ENCODE measurements at regions not wholly inside any gene's neighbourhood (a gene's known extent, or its start where the extent isn't known, plus 50 kb on each side); places are given as distances from the start of the nearest gene placed in this dataset.

DNA sequence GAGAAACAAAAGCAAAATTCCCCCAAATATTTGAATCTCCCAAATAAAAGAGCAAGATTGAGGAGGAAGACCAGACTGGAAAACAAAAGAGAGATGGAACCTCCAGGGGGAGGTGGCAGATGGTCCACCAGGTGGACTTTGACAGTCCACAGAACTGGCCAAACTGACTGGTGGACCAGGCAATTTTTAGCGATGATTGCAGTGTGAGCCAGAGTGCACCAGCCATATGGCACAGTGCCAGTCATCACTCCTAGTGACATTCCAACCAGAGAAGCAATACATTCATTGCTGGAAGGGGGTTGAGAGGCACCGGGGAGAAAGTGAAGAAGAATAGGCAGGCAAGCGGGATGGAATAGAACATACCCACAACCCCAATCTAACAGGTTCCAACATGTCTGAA is 182.9 kb downstream of the EXOC5 start:
- 97% methylated on average over 1 of the region's 3 CpGs for WGBS
- H3K9ac ChIP-seq (ENCODE audit: low read depth, low read length), result no peak overlapping the region
- no peak overlapping the region for H3K4me3 ChIP-seq (ENCODE audit: low read length)
- peaks cover 13% of the 10 kb centered on the region for H3K4me1 ChIP-seq (ENCODE audit: insufficient read depth, low read length)
- no peaks in the 10 kb centered on the region for H3K36me3 ChIP-seq (ENCODE audit: insufficient read depth, low read length)
- H3K27ac ChIP-seq (ENCODE audit: low read depth, low read length), result no peak overlapping the region
- H3K9me3 ChIP-seq (ENCODE audit: insufficient read depth, low read depth, low read length), result no peaks in the 10 kb centered on the region
- no peaks in the 10 kb centered on the region for H3K27me3 ChIP-seq (ENCODE audit: insufficient read depth, low read length)

DNA sequence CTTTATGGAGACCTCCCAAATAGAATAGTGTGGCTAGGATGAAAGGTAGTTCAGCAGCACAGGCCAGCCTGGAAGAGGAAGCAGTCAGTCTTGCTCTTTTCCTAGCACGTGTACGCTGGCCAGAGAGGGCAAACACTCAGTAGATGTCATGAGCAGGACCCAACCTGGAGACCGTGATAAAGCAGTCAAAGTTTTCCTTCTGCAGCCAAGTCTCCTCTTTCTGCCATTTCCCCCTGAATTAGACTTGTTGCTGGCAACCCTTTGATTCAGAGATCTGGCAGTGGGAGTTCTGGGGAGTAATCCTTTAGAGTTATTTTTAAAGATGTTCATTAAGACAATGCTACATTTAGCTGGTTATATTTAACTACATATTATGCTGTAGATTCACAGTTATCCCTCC is 183.7 kb downstream of the EXOC5 start:
- H3K9me3 ChIP-seq (ENCODE audit: insufficient read depth, low read depth, low read length), result no peaks in the 10 kb centered on the region
- H3K27me3 ChIP-seq (ENCODE audit: insufficient read depth, low read length), result no peaks in the 10 kb centered on the region
- no peak overlapping the region for H3K27ac ChIP-seq (ENCODE audit: low read depth, low read length)
- H3K4me1 ChIP-seq (ENCODE audit: insufficient read depth, low read length), result peaks cover 21% of the 10 kb centered on the region
- 91% methylated on average over 3 of the region's 3 CpGs for WGBS
- no peaks in the 10 kb centered on the region for H3K36me3 ChIP-seq (ENCODE audit: insufficient read depth, low read length)
- no peak overlapping the region for H3K9ac ChIP-seq (ENCODE audit: low read depth, low read length)
- H3K4me3 ChIP-seq (ENCODE audit: low read length), result no peak overlapping the region

DNA sequence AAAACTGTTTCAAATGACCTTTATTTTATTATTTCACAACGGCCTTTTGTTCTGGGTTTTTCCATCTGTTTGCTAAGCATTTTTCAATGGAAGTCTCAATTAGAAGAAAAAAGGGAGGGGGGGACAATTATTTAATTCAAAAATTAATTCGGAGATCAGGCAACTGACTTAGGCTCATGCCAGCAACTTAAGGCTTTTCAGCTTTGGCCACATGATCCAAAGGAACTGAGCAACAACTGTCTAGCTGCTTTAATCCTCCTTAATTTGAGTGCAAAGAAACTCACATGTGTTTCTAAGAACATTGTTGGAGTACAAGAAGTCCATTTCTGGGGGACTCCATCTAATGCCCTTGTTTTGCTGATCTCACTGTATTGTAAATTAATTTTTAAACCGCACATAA is 188.0 kb downstream of the EXOC5 start:
- H3K27me3 ChIP-seq (ENCODE audit: insufficient read depth, low read length), result no peaks in the 10 kb centered on the region
- H3K9ac ChIP-seq (ENCODE audit: low read depth, low read length), result peak overlapping the region; percentile 7; the same call in 1 of the 2 replicates
- no peak overlapping the region for H3K27ac ChIP-seq (ENCODE audit: low read depth, low read length)
- no peak overlapping the region for H3K4me3 ChIP-seq (ENCODE audit: low read length)
- no peaks in the 10 kb centered on the region for H3K9me3 ChIP-seq (ENCODE audit: insufficient read depth, low read depth, low read length)
- no peaks in the 10 kb centered on the region for H3K36me3 ChIP-seq (ENCODE audit: insufficient read depth, low read length)
- peaks cover 17% of the 10 kb centered on the region for H3K4me1 ChIP-seq (ENCODE audit: insufficient read depth, low read length)
- 86% methylated on average over 3 of the region's 3 CpGs for WGBS

DNA sequence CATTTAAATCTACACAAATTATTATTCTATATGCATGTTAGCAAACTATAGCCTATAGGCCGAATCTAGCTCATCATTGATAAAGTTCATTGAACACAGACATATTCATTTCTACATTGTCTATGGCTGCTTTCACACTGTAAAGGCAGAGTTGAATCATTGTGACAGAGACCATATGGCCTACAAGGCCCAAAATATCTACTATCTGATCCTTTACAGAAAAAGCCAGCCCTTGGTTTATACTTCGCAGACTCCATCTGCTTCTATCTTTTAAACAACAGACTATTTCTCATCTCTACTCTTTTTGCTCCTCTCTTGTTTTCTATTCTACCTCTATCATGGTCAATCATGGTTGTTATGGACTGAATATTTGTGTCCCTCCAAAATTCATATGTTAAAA is 190.7 kb downstream of the EXOC5 start:
- H3K27ac ChIP-seq (ENCODE audit: low read depth, low read length), result no peak overlapping the region
- H3K4me1 ChIP-seq (ENCODE audit: insufficient read depth, low read length), result peaks cover 17% of the 10 kb centered on the region
- H3K27me3 ChIP-seq (ENCODE audit: insufficient read depth, low read length), result no peaks in the 10 kb centered on the region
- no peaks in the 10 kb centered on the region for H3K9me3 ChIP-seq (ENCODE audit: insufficient read depth, low read depth, low read length)
- 72% methylated on average over 2 of the region's 2 CpGs for WGBS
- no peak overlapping the region for H3K9ac ChIP-seq (ENCODE audit: low read depth, low read length)
- no peaks in the 10 kb centered on the region for H3K36me3 ChIP-seq (ENCODE audit: insufficient read depth, low read length)
- no peak overlapping the region for H3K4me3 ChIP-seq (ENCODE audit: low read length)

DNA sequence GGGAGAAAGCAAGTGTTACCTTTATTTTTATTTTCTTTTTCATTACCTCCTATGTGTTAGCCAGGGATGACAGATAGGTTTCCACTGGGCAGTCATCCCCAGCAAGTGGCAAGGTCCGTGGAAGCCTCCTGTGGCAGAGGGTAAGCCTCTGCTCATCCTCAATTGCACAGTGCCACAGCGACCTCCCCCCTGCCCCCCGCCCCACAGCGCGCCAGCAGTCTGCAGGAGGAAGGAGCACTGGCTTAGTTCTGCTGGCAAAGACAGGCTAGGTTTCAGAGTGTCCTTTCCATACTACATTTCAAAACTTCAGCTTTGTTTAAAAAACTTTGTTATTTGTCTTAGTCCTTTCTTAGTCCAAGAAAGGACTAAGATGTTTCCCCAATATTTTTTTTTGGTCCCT is 194.7 kb downstream of the EXOC5 start:
- H3K27me3 ChIP-seq (ENCODE audit: insufficient read depth, low read length), result peaks cover 2% of the 10 kb centered on the region; the same call in 1 of the 2 replicates

DNA sequence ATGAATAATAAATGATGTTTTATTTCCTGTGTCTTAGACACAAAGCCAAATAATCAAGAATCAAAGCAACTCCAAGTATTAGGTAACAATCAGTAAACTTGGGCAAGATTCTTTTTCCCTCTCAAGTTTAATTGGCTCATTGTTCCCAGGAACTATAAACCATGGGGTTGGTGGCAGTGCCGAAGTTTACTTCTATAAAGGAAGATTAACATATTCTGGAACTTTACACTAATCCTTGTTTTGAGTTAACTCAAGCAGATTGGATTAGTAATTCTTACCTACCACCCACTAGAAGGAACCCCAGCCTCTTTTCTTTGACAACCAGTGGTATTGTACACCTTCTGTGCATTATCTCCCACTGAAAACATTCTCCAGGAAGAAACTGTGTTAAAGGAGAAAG is 197.1 kb downstream of the EXOC5 start:
- H3K4me3 ChIP-seq (ENCODE audit: low read length), result no peak overlapping the region
- H3K27me3 ChIP-seq (ENCODE audit: insufficient read depth, low read length), result peaks cover 2% of the 10 kb centered on the region; the same call in 1 of the 2 replicates
- peaks cover 18% of the 10 kb centered on the region for H3K4me1 ChIP-seq (ENCODE audit: insufficient read depth, low read length)
- no peaks in the 10 kb centered on the region for H3K36me3 ChIP-seq (ENCODE audit: insufficient read depth, low read length)
- no peak overlapping the region for H3K27ac ChIP-seq (ENCODE audit: low read depth, low read length)
- WGBS, result 50% methylated on average over 1 of the region's 1 CpG
- H3K9ac ChIP-seq (ENCODE audit: low read depth, low read length), result no peak overlapping the region
- H3K9me3 ChIP-seq (ENCODE audit: insufficient read depth, low read depth, low read length), result no peaks in the 10 kb centered on the region

More for the DNA sequence above, 194.7 kb downstream of the EXOC5 start:
- Histone ChIP-seq H3K27ac (ENCODE audit: low read depth, low read length) (no peak overlapping the region), H3K36me3 (ENCODE audit: insufficient read depth, low read length) (no peaks in the 10 kb centered on the region), H3K9me3 (ENCODE audit: insufficient read depth, low read depth, low read length) (no peaks in the 10 kb centered on the region), H3K4me1 (ENCODE audit: insufficient read depth, low read length) (peaks cover 11% of the 10 kb centered on the region), H3K9ac (ENCODE audit: low read depth, low read length) (no peak overlapping the region), H3K4me3 (ENCODE audit: low read length) (no peak overlapping the region)
- WGBS, result 88% methylated on average over 5 of the region's 5 CpGs

DNA sequence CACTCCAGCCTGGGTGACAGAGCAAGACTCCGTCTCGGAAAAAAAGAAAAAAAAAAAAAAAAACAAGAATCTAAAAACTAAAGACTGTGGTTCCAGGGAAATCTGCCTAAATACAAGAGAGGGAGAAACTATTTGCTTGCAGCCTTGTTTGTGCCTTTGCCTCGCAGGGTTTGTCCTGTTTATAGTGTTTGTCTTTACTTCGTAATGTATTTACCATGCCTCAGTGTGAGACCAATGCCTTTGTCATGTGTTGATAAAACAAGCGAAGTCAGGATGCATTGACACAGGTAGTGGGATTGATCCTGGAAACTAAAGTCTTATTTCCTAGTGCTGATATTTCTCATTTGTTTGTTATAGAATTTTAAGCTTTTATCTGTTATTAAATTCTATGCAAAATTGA is 199.0 kb downstream of the EXOC5 start:
- Histone ChIP-seq H3K36me3 (ENCODE audit: insufficient read depth, low read length) (no peaks in the 10 kb centered on the region), H3K9me3 (ENCODE audit: insufficient read depth, low read depth, low read length) (no peaks in the 10 kb centered on the region), H3K4me3 (ENCODE audit: low read length) (no peak overlapping the region), H3K27me3 (ENCODE audit: insufficient read depth, low read length) (peaks cover 2% of the 10 kb centered on the region; the same call in 1 of the 2 replicates), H3K9ac (ENCODE audit: low read depth, low read length) (no peak overlapping the region), H3K27ac (ENCODE audit: low read depth, low read length) (no peak overlapping the region), H3K4me1 (ENCODE audit: insufficient read depth, low read length) (peaks cover 22% of the 10 kb centered on the region)
- WGBS, result 75% methylated on average over 3 of the region's 5 CpGs

DNA sequence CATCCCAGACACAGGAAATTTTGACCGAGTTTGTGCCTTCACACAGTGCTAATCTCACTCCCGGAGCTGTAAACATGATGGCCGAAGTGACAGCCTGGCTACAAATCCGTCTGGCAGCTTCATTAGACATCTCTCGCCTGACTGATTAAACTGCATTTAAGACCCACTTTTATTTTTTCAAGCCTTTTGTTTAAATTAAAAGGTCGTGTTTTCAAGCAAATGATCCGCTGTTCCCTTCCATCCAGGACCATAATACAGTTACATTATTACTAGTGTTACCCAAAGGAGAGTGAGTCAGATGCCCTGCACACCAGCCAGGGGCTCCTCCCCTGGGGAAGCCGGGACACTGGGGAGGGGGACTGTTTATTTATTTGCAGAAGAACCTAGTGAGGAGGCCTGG is 200.2 kb downstream of the EXOC5 start:
- H3K9ac ChIP-seq (ENCODE audit: low read depth, low read length), result no peak overlapping the region
- H3K27ac ChIP-seq (ENCODE audit: low read depth, low read length), result no peak overlapping the region
- peaks cover 2% of the 10 kb centered on the region; the same call in 1 of the 2 replicates for H3K27me3 ChIP-seq (ENCODE audit: insufficient read depth, low read length)
- 52% methylated on average over 6 of the region's 8 CpGs for WGBS
- peaks cover 30% of the 10 kb centered on the region for H3K4me1 ChIP-seq (ENCODE audit: insufficient read depth, low read length)
- H3K4me3 ChIP-seq (ENCODE audit: low read length), result no peak overlapping the region
- no peaks in the 10 kb centered on the region for H3K9me3 ChIP-seq (ENCODE audit: insufficient read depth, low read depth, low read length)
- no peaks in the 10 kb centered on the region for H3K36me3 ChIP-seq (ENCODE audit: insufficient read depth, low read length)

DNA sequence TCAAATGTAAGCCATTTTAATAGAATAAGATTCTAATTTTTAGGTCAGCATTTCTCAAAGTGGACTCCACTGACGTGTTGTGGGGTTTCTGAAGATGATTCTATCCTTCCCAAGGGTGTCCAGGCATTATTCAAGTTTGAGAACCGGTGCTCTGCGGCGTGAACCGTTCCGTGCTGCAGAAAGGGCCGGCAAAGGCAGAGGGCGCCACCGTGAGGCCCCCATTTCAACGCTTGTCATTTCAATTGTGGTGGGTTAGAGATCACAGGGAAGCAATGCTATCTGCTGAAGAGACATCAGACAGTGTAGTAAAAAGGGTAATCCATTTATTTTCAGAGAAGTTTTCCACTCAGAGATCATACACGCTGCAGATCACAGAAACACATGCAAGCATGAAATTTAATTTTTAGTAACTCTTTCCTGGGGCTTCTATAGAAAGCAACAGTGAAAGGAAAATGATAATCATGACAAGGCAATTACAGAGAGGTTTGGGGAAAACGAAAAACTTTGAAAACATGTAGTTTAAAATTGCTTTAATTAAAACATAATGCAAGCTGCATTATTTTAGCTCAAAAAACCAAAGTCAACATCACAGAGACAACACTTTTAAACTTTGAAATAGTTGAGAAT is 201.7 kb downstream of the EXOC5 start:
- no peak overlapping the region for H3K4me3 ChIP-seq (ENCODE audit: low read length)
- H3K9ac ChIP-seq (ENCODE audit: low read depth, low read length), result no peak overlapping the region
- H3K9me3 ChIP-seq (ENCODE audit: insufficient read depth, low read depth, low read length), result no peaks in the 10 kb centered on the region
- no peak overlapping the region for H3K27ac ChIP-seq (ENCODE audit: low read depth, low read length)
- no peaks in the 10 kb centered on the region for H3K36me3 ChIP-seq (ENCODE audit: insufficient read depth, low read length)
- peaks cover 32% of the 10 kb centered on the region for H3K4me1 ChIP-seq (ENCODE audit: insufficient read depth, low read length)
- H3K27me3 ChIP-seq (ENCODE audit: insufficient read depth, low read length), result no peaks in the 10 kb centered on the region
- 11% methylated on average over 12 of the region's 12 CpGs for WGBS

DNA sequence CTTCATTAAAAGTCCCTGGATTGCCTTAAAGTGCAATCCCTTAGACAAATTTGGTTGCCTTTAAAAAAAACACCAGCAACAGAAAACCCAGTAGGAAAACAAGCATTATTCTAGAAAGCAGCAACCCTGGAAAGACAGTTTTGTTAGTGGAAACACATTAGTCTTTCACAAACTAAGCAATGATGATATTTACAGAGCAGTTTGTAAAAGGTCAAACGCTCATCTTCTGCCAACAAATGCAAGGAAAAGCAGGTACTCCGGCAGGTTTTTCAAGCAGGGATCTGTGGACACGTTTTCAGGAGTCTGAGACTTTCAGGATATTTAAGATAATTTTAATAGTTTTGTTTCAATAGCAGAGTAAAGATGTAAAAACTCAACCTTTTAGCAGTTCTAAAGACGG is 202.2 kb downstream of the EXOC5 start:
- Histone ChIP-seq H3K4me3 (ENCODE audit: low read length) (no peak overlapping the region), H3K4me1 (ENCODE audit: insufficient read depth, low read length) (peaks cover 27% of the 10 kb centered on the region), H3K9me3 (ENCODE audit: insufficient read depth, low read depth, low read length) (no peaks in the 10 kb centered on the region), H3K27ac (ENCODE audit: low read depth, low read length) (no peak overlapping the region), H3K27me3 (ENCODE audit: insufficient read depth, low read length) (no peaks in the 10 kb centered on the region), H3K36me3 (ENCODE audit: insufficient read depth, low read length) (no peaks in the 10 kb centered on the region), H3K9ac (ENCODE audit: low read depth, low read length) (no peak overlapping the region)
- WGBS, result 59% methylated on average over 3 of the region's 4 CpGs

DNA sequence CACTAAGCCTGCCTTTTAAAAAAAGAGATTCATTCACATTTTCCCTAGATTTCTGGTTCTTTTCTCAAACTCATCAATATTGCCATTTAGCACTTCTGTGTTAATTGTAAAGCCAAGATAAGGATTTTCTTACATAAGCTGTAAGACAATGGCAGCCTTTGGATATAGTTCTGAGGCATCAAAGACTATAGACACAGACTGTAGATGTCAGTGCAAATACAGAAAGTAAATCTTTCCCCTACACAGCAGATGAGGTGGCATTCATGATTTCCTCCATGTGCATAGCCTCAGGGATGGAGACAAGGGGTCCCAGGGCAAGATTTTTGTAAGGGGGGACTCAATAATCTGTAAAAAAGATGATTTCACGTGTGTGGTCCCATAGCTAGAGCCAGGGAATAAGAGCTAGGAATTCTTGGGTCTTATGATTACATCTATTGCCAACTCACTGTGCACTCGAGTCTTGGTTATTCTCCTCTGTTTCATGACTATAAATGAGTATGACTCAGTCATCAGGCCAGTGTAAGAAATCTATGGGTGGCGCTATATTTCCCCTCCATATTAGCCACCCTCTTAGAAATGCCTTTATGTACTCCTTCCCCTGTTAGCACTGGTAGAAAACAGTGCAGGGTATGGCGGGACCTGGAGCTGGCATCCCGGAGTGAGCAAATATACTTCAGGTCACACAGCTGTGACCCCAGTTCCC is 207.5 kb downstream of the EXOC5 start:
- Histone ChIP-seq H3K27me3 (ENCODE audit: insufficient read depth, low read length) (no peaks in the 10 kb centered on the region), H3K36me3 (ENCODE audit: insufficient read depth, low read length) (no peaks in the 10 kb centered on the region), H3K4me3 (ENCODE audit: low read length) (no peak overlapping the region), H3K9me3 (ENCODE audit: insufficient read depth, low read depth, low read length) (no peaks in the 10 kb centered on the region), H3K4me1 (ENCODE audit: insufficient read depth, low read length) (peaks cover 53% of the 10 kb centered on the region), H3K9ac (ENCODE audit: low read depth, low read length) (no peak overlapping the region), H3K27ac (ENCODE audit: low read depth, low read length) (no peak overlapping the region)
- WGBS, result 89% methylated on average over 5 of the region's 5 CpGs

Measured in HUES64 (cell line).